22Rv1 (cell line): ENCODE measurements at regions not wholly inside any gene's neighbourhood (a gene's known extent, or its start where the extent isn't known, plus 50 kb on each side); places are given as distances from the start of the nearest gene placed in this dataset.

Experiments used
- H3K27ac ChIP-seq: fragments of 450-650 bp; 2 replicates; pipeline ENCODE4 v1.5.1; 2017
- CTCF ChIP-seq: fragments of 450-650 bp; IDR thresholded peaks from 2 replicates; pipeline ENCODE4 v1.5.1; 2017; ENCODE audit warnings: mild to moderate bottlenecking
- ZFX ChIP-seq: fragments of 450-650 bp; IDR thresholded peaks from 2 replicates; pipeline ENCODE4 v1.6.1; 2017; ENCODE audit warnings: antibody characterized with exemption, borderline replicate concordance

GRCh38 chr4:153933915-153934687 is 145.2 kb upstream of the SFRP2 start:
- TF ChIP-seq CTCF (no peak), ZFX (no peak)
- no peak overlapping the region for H3K27ac ChIP-seq

GRCh38 chr4:153931804-153932203 is 142.9 kb upstream of the SFRP2 start:
- no peak for TF ChIP-seq ZFX
- TF ChIP-seq CTCF, result no peak
- no peak overlapping the region for H3K27ac ChIP-seq

GRCh38 chr4:153929675-153930074 is 140.8 kb upstream of the SFRP2 start:
- TF ChIP-seq CTCF (no peak), ZFX (no peak)
- no peak overlapping the region for H3K27ac ChIP-seq

DNA sequence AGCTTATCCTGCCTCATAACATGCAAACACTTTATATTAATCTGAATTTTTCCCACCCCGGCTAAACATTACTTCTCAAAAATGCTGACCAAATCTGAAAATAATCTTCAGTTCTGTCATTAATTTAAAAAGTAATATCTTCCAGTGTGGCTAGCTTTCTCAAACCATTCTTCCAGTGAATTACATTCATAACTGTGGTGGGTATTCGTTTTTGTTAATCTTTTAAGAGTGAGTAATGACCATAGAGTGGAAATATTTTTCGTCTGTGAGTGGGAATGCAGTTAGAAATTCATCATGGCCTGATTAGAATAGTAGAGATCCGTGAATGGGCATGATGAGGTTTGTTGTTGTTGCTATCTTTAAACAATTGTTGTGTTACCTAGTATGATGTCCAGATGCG is 138.6 kb upstream of the SFRP2 start:
- H3K27ac ChIP-seq, result no peak overlapping the region
- TF ChIP-seq ZFX, result no peak
- no peak for TF ChIP-seq CTCF

GRCh38 chr4:153922148-153922547 is 133.3 kb upstream of the SFRP2 start:
- H3K27ac ChIP-seq, result no peak overlapping the region
- TF ChIP-seq ZFX (no peak), CTCF (no peak)

DNA sequence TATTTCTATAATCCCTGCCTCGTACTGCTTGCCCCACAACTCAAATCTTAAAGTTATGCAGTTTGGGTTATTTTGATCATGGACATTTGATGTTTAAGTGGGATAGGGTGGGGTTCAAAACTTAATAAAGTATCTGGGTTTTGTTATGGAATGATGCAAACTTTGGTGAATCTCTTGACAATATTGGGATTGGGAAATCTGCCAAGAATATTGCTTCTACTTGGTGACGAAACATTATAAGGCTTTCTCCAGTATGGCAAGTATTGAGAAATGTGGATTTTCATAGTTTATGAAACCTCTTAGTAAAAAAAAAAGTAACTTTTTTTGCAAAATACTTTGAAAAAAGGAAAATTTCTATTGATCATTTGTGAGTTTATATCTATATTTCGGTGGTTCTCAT is 130.8 kb upstream of the SFRP2 start:
- TF ChIP-seq CTCF (no peak), ZFX (no peak)
- no peak overlapping the region for H3K27ac ChIP-seq

DNA sequence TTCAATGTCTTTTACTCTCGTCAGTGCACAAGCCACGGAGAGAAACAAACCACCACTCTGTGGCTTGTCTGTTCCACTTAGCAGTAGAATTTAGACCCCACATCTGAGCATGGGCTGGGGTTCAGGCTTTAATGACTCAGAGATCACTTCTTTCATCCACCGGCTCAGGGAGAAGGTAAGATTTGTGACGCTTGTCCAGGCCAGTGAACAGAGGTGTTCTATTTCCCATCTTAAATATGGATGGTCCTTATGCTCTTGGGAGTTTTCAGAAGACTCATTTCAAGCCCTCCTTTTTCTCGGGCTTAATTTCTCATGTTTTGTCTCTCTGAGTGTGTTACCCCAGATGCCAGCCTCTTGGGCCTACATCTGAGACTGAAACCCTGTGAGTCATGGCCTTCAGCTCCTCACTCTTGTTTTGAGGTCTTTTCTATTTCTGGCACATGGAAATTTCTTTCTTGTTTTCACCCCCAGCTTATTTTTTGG is 127.4 kb upstream of the SFRP2 start:
- no peak overlapping the region for H3K27ac ChIP-seq

More for the DNA sequence above, 127.4 kb upstream of the SFRP2 start:
- TF ChIP-seq ZFX, result no peak
- no peak for TF ChIP-seq CTCF
